HCT116 (cell line): ENCODE measurements at regions not wholly inside any gene's neighbourhood (a gene's known extent, or its start where the extent isn't known, plus 50 kb on each side); places are given as distances from the start of the nearest gene placed in this dataset.

Experiments used
- ATAC-seq: fragments of 200-7000 bp; cut with Tn5 transposase; 2 replicates; pipeline ENCODE4 v1.9.1; 2020; ENCODE audit warnings: mild to moderate bottlenecking, moderate library complexity
- BruUV-seq: library from RNA; stranded (reverse); fragments of 400-500 nt; replicated peaks from 2 replicates; lab custom pipeline; 2021; lab: Mats Ljungman, UMichigan
- CTCF ChIA-PET: fragments of 300-600 bp; sonication (Branson Sonifier 250); formaldehyde crosslinking; loops from one replicate; lab custom pipeline; 2021; ENCODE audit warnings: antibody characterized with exemption; lab: Charles Lee
- POLR2A ChIA-PET: fragments of 300-600, 350-600 bp; sonication (Branson Sonifier 250); formaldehyde crosslinking; loops from one replicate; lab custom pipeline; 2021; ENCODE audit warnings: antibody characterized with exemption; lab: Charles Lee
- RAD21 ChIA-PET, 2 experiments: fragments of 300-600 bp; sonication (Branson Sonifier 250); formaldehyde crosslinking; loops; one replicate each; lab custom pipeline; 2023; ENCODE audit warnings: low total read pairs in 2 of 2; ENCODE audit not compliant: uncharacterized antibody in 2 of 2, unreplicated experiment in 2 of 2, low non-redundant PET in 1 of 2; lab: Charles Lee
- DNase-seq: peaks from one replicate; pipeline ENCODE4 v3.0.0-alpha.2; 2010; ENCODE audit warnings: low read depth, low spot score
- H2AFZ ChIP-seq: fragments of 200-600 bp; shearing (Covaris generic), sonication (generic); 2 replicates; pipeline ENCODE4 v1.6.1; 2017; ENCODE audit warnings: low read depth, mixed run types, mixed read lengths, antibody characterized with exemption, low read length; ENCODE audit not compliant: poor library complexity, severe bottlenecking
- H3K27ac ChIP-seq: 2 replicates; pipeline ENCODE4 v1.5.1; 2012; ENCODE audit warnings: low read depth, low read length
- H3K27me3 ChIP-seq: fragments of 200-600 bp; sonication (generic); 2 replicates; pipeline ENCODE4 v1.6.1; 2016; ENCODE audit warnings: mixed run types, low read length, mixed read lengths; ENCODE audit not compliant: insufficient read depth
- H3K36me3 ChIP-seq, 2 experiments: fragments of 200-500 bp in 1 of 2; fragments of 200-600 bp in 1 of 2; sonication (Bioruptor generic) in 1 of 2; sonication (generic) in 1 of 2; 2 replicates each; pipeline versions ENCODE4 v1.5.1 to v1.6.1; 2014 to 2016; ENCODE audit warnings: low read length in 2 of 2, inconsistent platforms in 1 of 2, mixed read lengths in 1 of 2, mixed run types in 1 of 2; ENCODE audit not compliant: insufficient read depth in 2 of 2, control insufficient read depth in 1 of 2
- H3K4me1 ChIP-seq, 2 experiments: fragments of 200-600 bp in 1 of 2; sonication (generic) in 1 of 2; 2 replicates each; pipeline versions ENCODE4 v1.5.1 to v1.6.1; 2012 to 2017; ENCODE audit warnings: low read length in 2 of 2, inconsistent platforms in 1 of 2, mild to moderate bottlenecking in 1 of 2, mixed read lengths in 1 of 2, mixed run types in 1 of 2, moderate library complexity in 1 of 2; ENCODE audit not compliant: insufficient read depth in 2 of 2, control insufficient read depth in 1 of 2
- H3K4me2 ChIP-seq: fragments of 200-600 bp; sonication (generic); 2 replicates; pipeline ENCODE4 v1.6.1; 2017; ENCODE audit warnings: mixed run types, low read length, mixed read lengths
- H3K4me3 ChIP-seq, 2 experiments: fragments of 200-600 bp in 1 of 2; sonication (generic) in 1 of 2; replicated peaks in 1 of 2; 2 replicates each; pipeline ENCODE4 v1.5.1; 2011 to 2016; ENCODE audit warnings: low read length in 2 of 2, control low read depth in 1 of 2, low read depth in 1 of 2, mild to moderate bottlenecking in 1 of 2, mixed read lengths in 1 of 2, mixed run types in 1 of 2
- H3K79me2 ChIP-seq: fragments of 200-600 bp; sonication (generic); 2 replicates; pipeline ENCODE4 v1.6.1; 2017; ENCODE audit warnings: mild to moderate bottlenecking, mixed run types, low read length, moderate library complexity, mixed read lengths; ENCODE audit not compliant: insufficient read depth
- H3K9ac ChIP-seq: fragments of 200-600 bp; sonication (generic); 2 replicates; pipeline ENCODE4 v1.6.1; 2016; ENCODE audit warnings: low read length, mixed read lengths
- H3K9me2 ChIP-seq: fragments of 200-600 bp; sonication (generic), shearing (Covaris generic); 2 replicates; pipeline ENCODE4 v1.6.1; 2017; ENCODE audit warnings: mixed run types, mild to moderate bottlenecking, moderate library complexity; ENCODE audit not compliant: insufficient read depth
- H3K9me3 ChIP-seq, 2 experiments: fragments of 200-500 bp in 1 of 2; fragments of 200-600 bp in 1 of 2; sonication (Bioruptor generic) in 1 of 2; sonication (generic) in 1 of 2; 2 replicates each; pipeline ENCODE4 v1.6.1; 2014 to 2017; ENCODE audit warnings: low read length in 2 of 2, mixed read lengths in 2 of 2, inconsistent platforms in 1 of 2, low read depth in 1 of 2, mild to moderate bottlenecking in 1 of 2, mixed run types in 1 of 2, moderate library complexity in 1 of 2; ENCODE audit not compliant: control insufficient read depth in 1 of 2, insufficient read depth in 1 of 2
- H4K20me1 ChIP-seq: fragments of 200-600 bp; sonication (generic), shearing (Covaris generic); 2 replicates; pipeline ENCODE4 v1.6.1; 2017; ENCODE audit warnings: mixed run types, mild to moderate bottlenecking, moderate library complexity; ENCODE audit not compliant: insufficient read depth
- ATF3 ChIP-seq: IDR thresholded peaks from 2 replicates; pipeline ENCODE4 v1.6.1; 2012
- CTCF ChIP-seq, 3 experiments: fragments of 200-600 bp in 1 of 3; sonication (generic) in 1 of 3; IDR thresholded peaks in 2 of 3; conservative IDR thresholded peaks in 1 of 3; 2 replicates each; pipeline ENCODE4 v1.5.1; 2012 to 2017; ENCODE audit warnings: low read depth in 2 of 3, low read length in 2 of 3, antibody characterized with exemption in 1 of 3, borderline replicate concordance in 1 of 3, control low read depth in 1 of 3, mild to moderate bottlenecking in 1 of 3, mixed read lengths in 1 of 3, mixed run types in 1 of 3, moderate library complexity in 1 of 3; ENCODE audit not compliant: insufficient read depth in 1 of 3
- EGR1 ChIP-seq: IDR thresholded peaks from 2 replicates; pipeline ENCODE4 v1.6.1; 2012; ENCODE audit warnings: low read depth
- ELF1 ChIP-seq: IDR thresholded peaks from 2 replicates; pipeline ENCODE4 v1.6.1; 2012; ENCODE audit warnings: low read depth, borderline replicate concordance
- EZH2 ChIP-seq: fragments of 200-600 bp; sonication (generic); IDR thresholded peaks from 2 replicates; pipeline ENCODE4 v1.6.1; 2017; ENCODE audit warnings: antibody characterized with exemption, mixed run types
- EZH2phosphoT487 ChIP-seq: fragments of 200-600 bp; IDR thresholded peaks from 2 replicates; pipeline ENCODE4 v1.6.1; 2018; ENCODE audit warnings: antibody characterized with exemption, borderline replicate concordance
- MAX ChIP-seq: IDR thresholded peaks from 2 replicates; pipeline ENCODE4 v1.6.1; 2012
- RAD21 ChIP-seq: IDR thresholded peaks from 2 replicates; pipeline ENCODE4 v1.6.1; 2012; ENCODE audit warnings: low read depth, mild to moderate bottlenecking
- SIN3A ChIP-seq: IDR thresholded peaks from 2 replicates; pipeline ENCODE4 v1.6.1; 2012; ENCODE audit warnings: low read depth
- SP1 ChIP-seq: IDR thresholded peaks from 2 replicates; pipeline ENCODE4 v1.6.1; 2012; ENCODE audit warnings: low read depth
- TCF7L2 ChIP-seq: IDR thresholded peaks from 2 replicates; pipeline ENCODE4 v1.7.0; 2011; ENCODE audit warnings: borderline replicate concordance, inconsistent platforms; ENCODE audit not compliant: insufficient read depth, insufficient read length; ENCODE audit errors: extremely low read depth
- YY1 ChIP-seq: IDR thresholded peaks from 2 replicates; pipeline ENCODE4 v1.6.1; 2011; ENCODE audit warnings: low read length, low read depth, moderate library complexity, mild to moderate bottlenecking; ENCODE audit not compliant: insufficient replicate concordance; ENCODE audit errors: extremely low read depth
- ZBTB33 ChIP-seq: IDR thresholded peaks from 2 replicates; pipeline ENCODE4 v1.6.1; 2011; ENCODE audit warnings: mild to moderate bottlenecking, low read length, moderate library complexity; ENCODE audit not compliant: insufficient replicate concordance; ENCODE audit errors: extremely low read depth
- ZFX ChIP-seq: fragments of 450-650 bp; IDR thresholded peaks from 2 replicates; pipeline ENCODE4 v1.6.1; 2017
- intact Hi-C: fragments of 100-400 bp; cut with micrococcal nuclease; formaldehyde crosslinking; loops from 2 replicates; pipeline ENCODE4 v1.10.0; 2022

- H3K79me2 ChIP-seq: no peaks in the 10 kb centered on the region
- POLR2A ChIA-PET: no interaction called here
- H3K4me2 ChIP-seq: no peak overlapping the region
- no peaks in the 10 kb centered on the region for H3K27me3 ChIP-seq
- H3K9ac ChIP-seq: no peak overlapping the region
- H3K9me3 ChIP-seq: no peaks in the 10 kb centered on the region
- no peaks in the 10 kb centered on the region for H3K9me2 ChIP-seq
- CTCF ChIA-PET: no interaction called here
- no peak overlapping the region for H3K4me3 ChIP-seq
- H4K20me1 ChIP-seq: no peaks in the 10 kb centered on the region
- H2AFZ ChIP-seq: no peak overlapping the region
- RAD21 ChIA-PET: no interaction called here
- TF ChIP-seq RAD21: no peak
- no peak for TF ChIP-seq SIN3A
- no peak overlapping the region for H3K27ac ChIP-seq
- no peaks in the 10 kb centered on the region for H3K36me3 ChIP-seq
- intact Hi-C loops: no loop called here
- BruUV-seq: no TSS peak
- H3K4me1 ChIP-seq: no peaks in the 10 kb centered on the region
- ATAC-seq (no peak), DNase-seq (no peak)
These were observed 72.9 kb upstream of the KRAS start for GRCh38 chr12:25323581-25323982.

GRCh38 chr12:25322918-25323531 is 72.3 kb upstream of the KRAS start:
- Histone ChIP-seq H3K9ac (no peak overlapping the region), H3K79me2 (no peaks in the 10 kb centered on the region), H3K9me2 (no peaks in the 10 kb centered on the region), H3K4me1 (no peaks in the 10 kb centered on the region), H3K9me3 (no peaks in the 10 kb centered on the region), H3K27me3 (no peaks in the 10 kb centered on the region), H4K20me1 (no peaks in the 10 kb centered on the region), H3K4me2 (no peak overlapping the region), H3K36me3 (no peaks in the 10 kb centered on the region), H2AFZ (no peak overlapping the region), H3K27ac (no peak overlapping the region), H3K4me3 (no peak overlapping the region)
- intact Hi-C loops: no loop called here
- ChIA-PET CTCF (no interaction called here), RAD21 (no interaction called here), POLR2A (no interaction called here)
- DNase-seq: no peak
- BruUV-seq: no TSS peak
- ATAC-seq: no peak
- TF ChIP-seq ZFX (no peak), EZH2 (no peak), CTCF (IDR thresholded peaks at IDR 0.05 in 2 of 3, conservative IDR thresholded peaks at IDR 0.05 in 1 of 3; ENCODE audit: borderline replicate concordance in 1 of 3, insufficient read depth in 1 of 3, low read depth in 2 of 3, low read length in 2 of 3) (no peak), TCF7L2 (no peak), SP1 (no peak), YY1 (no peak), EGR1 (no peak), ZBTB33 (no peak), SIN3A (no peak), MAX (no peak), ATF3 (no peak), ELF1 (no peak), EZH2phosphoT487 (no peak)
